DND-41 (cell line): ENCODE measurements at regions not wholly inside any gene's neighbourhood (a gene's known extent, or its start where the extent isn't known, plus 50 kb on each side); places are given as distances from the start of the nearest gene placed in this dataset.

Source experiments
- CTCF ChIP-seq: IDR thresholded peaks from 2 replicates; pipeline ENCODE4 v1.5.1; 2012; ENCODE audit warnings: borderline replicate concordance, low read length, moderate library complexity, mild to moderate bottlenecking; ENCODE audit not compliant: poor library complexity, severe bottlenecking; ENCODE audit errors: extremely low read depth
- EZH2 ChIP-seq: IDR thresholded peaks from 3 replicates; pipeline ENCODE4 v1.6.1; 2012; ENCODE audit warnings: borderline replicate concordance, low read depth, mild to moderate bottlenecking, moderate library complexity, low read length, inconsistent platforms; ENCODE audit not compliant: severe bottlenecking

GRCh38 chr5:10862085-10862484 lies 101.1 kb upstream of the DAP start:
- TF ChIP-seq CTCF (no peak), EZH2 (no peak)
